HG03039 (cell line): ENCODE measurements at regions not wholly inside any gene's neighbourhood (a gene's known extent, or its start where the extent isn't known, plus 50 kb on each side); places are given as distances from the start of the nearest gene placed in this dataset.
"Not testable (repeated sequence)": the region's sequence is repeated elsewhere in the genome, so short reads cannot be mapped to it uniquely, and the experiment has no call there.

Source experiments
- ATAC-seq: cut with Tn5 transposase; IDR thresholded peaks from one replicate; pipeline ENCODE4 v1.9.1; 2021; ENCODE audit warnings: mild to moderate bottlenecking, moderate library complexity; ENCODE audit not compliant: unreplicated experiment

DNA sequence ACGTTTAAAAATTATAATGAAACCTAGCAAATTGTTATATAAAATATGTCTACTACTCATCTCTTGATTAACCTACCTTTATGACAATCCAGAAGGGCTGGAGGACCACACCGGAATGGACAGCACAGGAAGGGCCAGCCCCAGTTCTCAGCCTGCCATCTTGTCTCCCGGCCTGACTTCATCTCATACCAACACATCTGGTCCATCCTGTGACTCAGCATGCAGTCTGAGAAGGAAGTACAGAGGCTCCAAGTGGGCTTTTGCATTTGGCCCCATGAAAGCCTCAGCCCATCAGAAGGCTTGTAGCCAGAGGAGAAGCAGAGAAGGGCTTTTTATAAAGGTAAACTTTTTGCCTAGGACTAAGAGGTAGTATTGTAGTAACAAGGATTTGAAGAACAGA, 436.6 kb downstream of the MRPL39 start:
- ATAC-seq: no peak

DNA sequence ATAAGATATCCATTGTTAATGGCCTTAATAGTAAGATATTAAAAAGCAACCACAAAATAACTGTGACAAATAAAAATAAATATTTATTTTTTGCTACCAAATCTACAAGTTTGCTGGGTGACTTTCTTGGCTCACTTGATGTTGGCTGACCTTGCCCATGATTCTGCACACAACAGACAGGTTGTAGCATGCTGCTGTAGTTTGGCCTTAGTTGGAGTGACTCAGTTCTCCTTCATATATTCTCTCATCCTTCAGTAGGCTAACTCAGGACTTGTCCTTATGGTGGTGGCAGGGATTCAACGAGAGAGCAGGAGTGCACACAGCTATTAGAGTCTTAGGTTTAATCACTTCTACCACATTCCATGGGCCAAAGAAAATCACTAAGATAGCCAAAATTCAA, 437.9 kb downstream of the MRPL39 start:
- ATAC-seq: no peak

DNA sequence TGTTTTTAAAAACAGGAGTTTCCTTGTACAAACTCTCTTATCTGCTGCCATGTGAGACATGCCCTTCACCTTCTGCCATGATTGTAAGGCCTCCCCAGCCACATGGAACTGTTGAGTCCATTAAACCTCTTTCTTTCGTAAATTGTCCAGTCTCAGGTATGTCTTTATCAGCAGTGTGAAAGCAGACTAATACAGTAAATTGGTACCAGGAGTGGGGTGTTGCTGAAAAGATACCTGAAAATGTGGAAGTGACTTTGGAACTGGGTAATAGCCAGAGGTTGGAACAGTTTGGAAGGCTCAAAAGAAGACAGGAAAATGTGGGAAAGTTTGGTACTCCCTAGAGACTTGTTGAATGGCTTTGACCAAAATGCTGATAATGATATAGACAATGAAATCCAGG, 440.4 kb downstream of the MRPL39 start:
- not testable (repeated sequence) for ATAC-seq

DNA sequence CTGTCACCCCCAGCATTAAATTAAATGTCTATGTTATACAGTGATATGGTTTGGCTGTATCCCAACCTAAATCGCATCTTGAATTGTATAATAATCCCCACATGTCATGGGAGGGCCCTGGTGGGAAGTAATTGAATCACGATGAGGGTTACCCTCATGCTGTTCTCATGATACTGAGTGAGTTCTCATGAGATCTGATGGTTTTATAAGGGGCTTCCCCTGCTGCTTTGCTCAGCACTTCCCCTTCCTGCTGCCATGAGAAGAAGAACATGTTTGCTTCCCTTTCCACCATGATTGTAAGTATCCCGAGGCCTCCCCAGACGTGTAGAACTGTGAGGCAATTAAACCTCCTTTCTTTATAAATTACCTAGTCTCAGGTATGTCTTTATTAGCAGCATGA, 445.7 kb downstream of the MRPL39 start:
- ATAC-seq: no peak

DNA sequence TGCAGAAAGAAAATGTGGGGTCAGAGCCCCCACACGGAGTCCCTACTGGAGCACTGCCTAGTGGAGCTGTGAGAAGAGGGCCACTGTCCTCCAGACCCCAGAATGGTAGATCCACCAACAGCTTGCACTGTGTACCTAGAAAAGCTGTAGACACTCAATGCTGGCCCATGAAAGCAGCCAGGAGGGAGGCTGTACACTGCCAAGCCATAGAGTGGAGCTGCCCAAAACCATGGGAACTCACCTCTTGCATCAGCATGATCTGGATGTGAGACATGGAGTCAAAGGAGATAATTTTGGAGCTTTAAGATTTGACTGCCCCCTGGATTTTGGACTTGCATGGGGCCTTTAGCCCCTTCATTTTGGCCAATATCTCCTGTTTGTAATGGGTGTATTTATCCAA, 452.3 kb downstream of the MRPL39 start:
- not testable (repeated sequence) for ATAC-seq

DNA sequence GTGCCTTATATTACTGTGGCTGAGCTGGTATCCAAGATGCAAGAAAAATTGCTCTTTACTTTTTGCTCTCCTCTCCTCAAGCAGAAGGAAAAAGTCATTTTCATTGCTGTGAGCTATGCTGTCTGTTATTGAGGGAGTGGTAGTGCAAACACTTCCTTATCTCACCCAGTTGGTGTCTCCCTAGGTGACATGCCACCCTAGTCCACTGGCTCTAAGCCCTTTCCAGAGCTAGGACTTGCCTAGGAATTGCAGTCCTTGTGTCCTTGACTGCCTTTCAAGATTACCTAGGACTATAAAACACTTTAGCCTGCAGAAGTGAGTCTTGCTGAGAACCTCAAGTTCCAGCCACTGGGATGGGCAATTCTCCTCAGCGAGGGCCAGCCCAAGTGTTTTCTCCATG, 458.3 kb downstream of the MRPL39 start:
- ATAC-seq: no peak

DNA sequence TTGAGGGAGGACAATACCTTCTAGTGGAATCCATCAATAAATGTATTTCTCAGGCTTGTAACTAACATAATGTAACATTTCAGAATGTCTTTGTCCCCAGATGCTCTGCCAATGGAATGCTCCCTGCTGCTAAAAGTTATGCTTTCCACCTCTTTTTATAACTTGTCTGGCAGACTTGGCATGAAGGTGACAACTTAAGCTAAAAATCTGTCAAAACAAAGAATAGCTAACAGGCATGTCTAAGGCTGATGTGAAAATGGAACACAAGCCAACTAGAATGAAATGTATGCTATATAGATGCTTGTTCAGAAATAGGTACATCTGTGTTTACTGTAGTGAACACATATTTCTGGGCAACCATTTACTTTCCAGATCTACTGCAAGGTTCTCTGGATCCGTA, 467.9 kb downstream of the MRPL39 start:
- ATAC-seq: no peak

DNA sequence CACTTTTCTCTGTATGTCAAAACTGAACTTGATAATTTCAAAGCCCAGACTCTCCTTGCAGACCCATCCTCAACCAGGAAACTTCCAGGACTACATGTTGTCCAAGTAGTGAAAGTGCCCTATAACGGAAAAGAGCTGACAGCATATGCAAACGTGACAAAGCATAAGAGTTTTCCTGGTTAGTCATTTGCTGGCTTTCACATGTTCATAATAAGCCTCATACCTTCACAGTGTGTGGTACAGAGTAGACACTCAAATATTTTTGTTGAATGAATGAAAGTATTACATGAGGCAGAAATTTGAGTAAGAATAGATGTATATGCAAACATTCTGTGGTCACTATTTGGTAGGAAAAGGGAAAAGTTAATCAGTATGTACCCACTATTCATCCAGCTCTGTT, 473.3 kb downstream of the MRPL39 start:
- no peak for ATAC-seq

DNA sequence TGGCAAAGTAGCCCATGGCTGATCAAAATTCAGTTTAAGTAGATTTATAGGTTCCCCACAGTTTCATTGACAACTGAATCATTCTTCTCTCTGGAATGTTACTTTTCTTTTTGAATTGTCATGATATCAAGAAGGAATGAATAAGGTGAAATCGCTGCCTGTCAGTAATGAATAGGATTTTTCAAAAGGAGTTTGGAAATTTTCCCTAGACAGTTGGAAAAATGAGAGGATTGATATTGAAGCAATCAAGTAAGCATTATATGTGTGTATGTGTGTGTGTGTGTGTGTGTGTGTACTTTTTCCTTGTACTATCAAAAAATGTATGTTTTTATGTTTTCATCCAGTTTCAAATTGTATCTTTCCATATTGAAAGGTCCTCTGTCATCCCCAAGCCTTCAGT, 479.5 kb downstream of the MRPL39 start:
- no peak for ATAC-seq

DNA sequence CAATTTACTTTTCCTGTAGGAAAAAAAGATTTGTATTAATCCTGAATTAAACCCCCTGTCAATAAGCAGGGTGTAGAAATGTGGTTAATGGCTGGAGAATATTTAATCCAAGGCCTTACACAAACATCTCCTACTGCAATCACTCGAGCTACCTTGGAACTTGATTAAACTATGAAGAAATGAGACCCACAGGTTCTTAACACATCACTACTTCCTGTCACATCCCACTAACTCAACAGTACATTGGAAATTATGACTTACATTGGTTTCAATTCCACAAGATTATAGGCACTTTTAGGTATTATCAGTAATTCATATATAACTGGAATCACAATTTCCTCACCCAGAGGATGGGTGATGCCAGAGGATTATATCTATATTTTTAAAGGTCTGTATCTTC, 480.3 kb downstream of the MRPL39 start:
- ATAC-seq: no peak

DNA sequence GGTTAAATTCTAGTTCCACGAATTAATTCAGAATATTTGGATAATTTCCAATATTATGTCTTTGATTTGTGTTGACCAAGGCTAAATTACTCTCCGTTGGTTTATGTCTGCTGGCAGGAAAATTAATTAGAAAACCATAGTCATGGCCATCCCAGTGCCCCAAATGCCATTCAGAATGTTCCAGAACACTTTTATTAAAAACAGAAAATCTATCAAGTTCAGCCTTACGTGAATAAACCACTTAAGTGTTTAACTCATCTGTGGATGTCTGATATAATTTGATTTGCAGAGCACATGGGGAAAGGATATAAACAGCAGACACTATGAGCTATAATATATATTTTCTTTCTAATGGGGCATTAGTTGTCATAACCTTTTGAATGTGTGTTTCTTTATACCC, 480.7 kb downstream of the MRPL39 start:
- no peak for ATAC-seq

DNA sequence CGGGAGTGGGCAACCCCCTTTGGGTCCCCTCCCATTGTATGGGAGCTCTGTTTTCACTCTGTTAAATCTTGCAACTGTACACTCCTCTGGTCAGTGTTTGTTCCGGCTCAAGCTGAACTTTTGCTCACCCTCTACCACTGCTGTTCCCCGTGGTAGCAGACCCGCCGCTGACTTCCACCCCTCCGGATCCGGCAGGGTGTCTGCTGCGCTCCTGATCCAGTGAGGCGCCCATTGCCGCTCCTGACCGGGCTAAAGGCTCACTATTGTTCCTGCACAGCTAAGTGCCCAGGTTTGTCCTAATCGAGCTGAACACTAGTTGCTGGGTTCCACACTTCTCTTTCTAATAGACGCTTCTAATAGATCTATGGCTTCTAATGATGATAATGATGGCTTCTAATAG, 488.6 kb downstream of the MRPL39 start:
- ATAC-seq: no peak

DNA sequence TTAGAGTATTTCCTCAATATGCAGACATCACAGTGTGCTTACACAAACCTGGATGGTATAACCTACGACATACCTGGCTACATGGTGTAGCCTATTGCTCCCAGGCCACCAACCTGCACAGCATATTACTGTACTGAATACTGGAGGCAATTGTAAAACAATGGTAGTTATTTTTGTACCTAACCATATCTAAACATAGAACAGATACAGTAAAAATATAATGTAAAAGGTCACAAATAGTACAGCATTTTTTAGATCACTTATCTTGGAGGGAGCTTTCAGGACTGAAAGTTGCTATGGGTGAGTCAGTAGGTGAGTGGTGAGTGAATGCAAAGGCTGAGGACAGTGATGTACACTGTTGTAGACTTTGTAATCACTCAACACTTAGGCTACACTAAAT, 492.3 kb downstream of the MRPL39 start:
- ATAC-seq: no peak

DNA sequence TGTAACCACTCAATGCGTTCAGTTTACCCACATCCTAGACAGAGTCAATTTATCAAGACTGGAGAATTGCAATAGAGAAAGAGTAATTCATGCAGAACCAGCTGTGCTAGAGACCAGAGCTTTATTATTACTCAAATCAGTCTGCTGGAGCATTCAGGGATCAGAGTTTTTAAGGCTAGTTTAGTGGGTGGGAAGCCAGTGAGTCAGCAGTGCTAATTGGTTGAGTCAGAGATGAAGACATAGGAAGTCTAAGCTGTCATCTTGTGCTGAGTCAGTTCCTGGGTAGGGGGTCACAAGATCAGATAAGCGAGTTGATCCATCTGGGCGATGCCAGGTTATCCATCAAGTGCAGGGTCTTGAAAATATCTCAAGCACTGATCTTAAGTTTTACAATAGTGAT, 499.6 kb downstream of the MRPL39 start:
- no peak for ATAC-seq

DNA sequence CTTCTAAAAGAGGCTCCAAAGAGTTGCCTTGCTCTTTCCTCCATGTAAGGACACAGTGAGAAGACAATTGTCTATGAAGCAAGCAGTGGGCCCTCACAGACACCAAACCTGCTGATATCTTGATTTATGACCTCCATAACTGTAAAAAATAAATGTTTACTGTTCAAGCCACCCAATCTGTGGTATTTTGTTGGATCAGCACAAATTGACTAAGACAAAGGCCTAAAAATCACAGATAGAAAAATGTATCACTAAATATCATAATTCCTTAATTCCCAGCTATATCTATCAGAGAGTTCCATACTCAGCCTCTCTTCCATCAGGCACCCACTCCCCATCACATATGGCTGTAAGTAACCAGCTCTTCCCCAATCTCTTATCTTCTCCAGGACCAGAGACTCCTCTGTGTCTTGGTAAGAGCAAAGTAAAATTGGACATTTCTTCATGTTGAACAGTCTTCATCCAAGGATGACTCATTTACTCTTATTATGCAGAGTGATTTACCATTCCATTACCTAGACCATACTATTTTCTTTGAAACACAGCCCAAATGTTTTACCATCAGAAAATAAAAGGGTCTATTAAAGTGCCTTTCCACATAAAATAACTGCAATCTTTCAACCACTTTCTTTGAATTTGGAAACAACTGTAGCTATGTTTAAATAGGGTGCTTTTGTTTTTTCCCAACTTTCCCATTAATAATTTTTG, 503.6 kb downstream of the MRPL39 start:
- no peak for ATAC-seq

DNA sequence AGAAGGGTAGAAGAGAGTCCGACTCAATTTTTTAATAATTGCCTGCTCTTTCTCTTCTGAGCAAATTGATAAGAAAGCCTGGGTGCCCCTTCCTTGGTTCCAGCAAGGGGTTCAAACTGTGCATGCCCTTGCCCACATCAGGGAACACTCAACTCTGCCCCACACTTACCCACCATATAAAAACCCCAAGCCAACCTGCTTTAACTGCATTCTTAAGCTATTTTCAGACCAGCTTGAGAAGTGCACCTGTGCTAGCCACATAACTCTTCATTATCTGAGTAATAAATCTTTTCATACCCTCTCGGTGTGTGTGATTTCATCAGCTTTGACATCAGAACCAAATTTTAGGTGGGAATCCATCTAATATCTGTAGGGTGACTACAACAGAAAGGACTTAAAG, 509.6 kb downstream of the MRPL39 start:
- ATAC-seq: no peak

DNA sequence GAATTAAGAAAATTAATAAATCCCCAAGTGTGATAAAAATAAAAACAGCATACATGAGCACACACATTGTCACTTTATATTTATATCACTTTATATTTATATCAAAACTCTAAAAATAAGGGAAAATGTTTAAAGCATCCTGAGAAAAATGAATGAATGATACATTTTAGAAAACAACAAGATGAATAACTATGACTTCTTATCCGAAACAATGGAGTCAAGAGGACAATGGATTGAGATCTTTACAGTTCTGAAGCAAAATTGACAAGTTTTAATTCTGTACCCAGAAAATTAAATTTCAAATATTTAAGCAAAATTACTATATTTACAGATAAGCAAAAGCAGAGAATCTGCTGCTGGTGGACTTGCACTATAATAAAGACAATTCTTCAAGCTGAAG, 512.6 kb downstream of the MRPL39 start:
- no peak for ATAC-seq

DNA sequence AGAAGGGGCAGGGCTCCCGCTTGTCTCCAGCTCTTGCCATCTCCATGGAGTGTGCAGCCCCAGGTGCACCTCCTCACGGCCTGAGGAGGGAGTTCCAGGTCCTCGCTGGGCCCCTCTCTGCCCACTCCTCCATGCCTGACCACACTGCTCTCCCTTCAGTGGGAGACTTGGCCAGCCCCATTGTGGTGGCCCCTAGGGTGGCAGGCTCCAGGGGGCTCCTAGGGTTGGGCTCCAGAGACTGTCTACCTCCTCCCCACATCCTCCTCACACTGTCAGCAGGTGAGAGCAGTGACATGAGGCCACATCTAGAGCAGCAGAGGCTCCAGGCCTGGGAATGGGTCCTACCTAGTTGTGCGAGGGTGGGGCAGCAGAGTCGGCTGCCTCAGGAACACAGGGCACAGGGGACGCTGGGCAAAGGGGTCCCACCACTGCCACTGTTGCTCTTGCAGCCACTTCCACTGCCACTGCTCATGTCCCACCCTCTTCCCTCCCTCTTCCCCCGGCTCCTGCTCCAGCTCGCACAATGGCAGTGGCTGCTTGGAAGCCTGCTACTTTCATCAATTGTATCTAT, 514.8 kb downstream of the MRPL39 start:
- no peak for ATAC-seq

DNA sequence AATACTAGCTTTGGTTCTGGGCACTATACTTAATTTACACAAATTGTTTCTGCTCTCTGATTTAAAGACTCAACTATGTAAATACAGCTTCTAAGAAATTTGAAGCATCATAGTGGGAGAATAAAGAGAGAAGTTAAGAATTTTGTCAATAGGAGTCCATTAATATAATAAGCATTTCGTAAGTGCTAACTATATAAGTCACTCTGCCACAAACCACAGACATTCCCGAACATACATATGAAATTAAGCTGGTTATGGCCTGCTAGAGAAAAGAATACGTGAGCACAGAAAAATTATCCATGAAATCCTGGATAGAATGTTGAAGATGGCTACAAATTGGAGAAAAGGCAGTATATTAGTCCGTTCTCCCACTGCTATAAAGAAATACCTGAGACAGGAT, 526.2 kb downstream of the MRPL39 start:
- ATAC-seq: no peak

DNA sequence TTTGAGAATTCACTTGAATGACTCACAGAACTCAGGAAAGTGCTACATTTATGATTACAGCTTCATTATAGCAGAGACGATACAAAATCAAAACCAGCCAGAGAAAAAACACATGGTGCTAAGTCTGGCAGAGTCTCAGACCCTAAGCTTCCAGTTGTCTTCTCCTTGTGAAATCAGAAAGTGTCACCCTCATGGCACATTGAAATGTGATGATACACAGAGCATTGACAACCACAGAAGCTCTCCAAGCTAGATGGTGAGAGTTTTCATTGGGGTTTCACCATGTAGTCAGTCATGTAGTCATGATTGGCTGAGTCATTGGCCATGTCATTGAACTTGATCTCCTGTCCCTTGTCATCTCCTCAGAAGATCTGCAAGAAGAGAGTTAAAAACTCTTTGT, 526.6 kb downstream of the MRPL39 start:
- ATAC-seq: peak; percentile 58

DNA sequence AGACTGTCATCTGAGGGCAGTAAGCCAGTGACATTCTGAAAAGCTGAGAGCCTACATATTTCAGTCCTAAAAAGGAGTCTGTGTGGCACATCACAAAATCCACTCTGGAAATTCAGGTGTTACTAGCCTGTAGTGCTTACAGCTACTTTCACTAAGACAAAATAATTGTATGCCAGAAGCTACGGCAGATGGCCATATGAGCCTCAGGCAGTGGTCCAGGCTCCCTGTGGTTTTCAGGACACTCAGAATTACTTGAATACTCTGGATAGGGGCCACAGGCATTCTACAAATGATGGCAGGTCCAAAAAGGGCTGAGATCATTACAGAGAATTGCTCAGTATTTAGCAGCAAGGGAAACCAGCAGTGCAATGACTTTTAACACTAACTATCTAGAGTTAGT, 527.1 kb downstream of the MRPL39 start:
- ATAC-seq: no peak

DNA sequence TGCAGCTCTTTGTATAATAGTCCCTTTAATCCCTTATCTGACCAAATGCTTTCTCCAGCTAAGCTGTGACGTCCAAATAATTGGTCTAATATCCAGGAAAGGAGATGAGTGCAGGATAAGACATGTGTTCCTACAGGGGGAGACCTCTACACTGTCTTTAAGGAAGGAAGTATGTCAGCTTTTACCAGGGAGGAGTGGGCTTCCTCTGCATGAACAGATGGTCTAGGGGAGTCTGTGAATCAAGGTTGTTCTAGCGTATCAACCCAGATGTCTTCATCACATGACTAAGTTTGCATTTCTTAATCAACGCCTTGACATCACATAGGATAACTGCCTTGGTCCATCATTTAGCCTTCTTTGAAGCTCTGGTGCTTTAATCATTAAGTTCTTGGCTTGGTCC, 528.2 kb downstream of the MRPL39 start:
- no peak for ATAC-seq

DNA sequence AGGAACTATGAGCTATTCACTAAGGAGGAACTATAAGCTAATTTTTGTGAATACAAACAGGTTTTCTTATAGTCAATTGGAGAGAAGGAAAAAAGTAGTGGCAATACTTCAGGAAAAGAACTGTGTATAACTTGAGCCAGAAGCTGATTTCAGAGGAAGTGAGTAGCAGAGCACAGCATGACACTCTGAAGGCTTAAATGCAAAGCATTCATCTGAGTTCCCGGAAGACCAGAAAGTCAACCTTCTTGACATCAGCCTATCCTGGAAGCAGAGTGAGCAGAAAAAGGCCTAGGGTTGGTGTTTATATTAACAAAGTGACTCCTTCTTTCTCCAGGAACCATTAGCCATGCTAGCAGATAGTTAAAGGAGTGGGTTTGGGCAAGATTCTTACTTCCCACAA, 545.2 kb downstream of the MRPL39 start:
- ATAC-seq: peak; percentile 59
